Endothelial cell (in vitro differentiated cells): ENCODE measurements at regions not wholly inside any gene's neighbourhood (a gene's known extent, or its start where the extent isn't known, plus 50 kb on each side); places are given as distances from the start of the nearest gene placed in this dataset.

Source experiments
- DNase-seq: peaks from one replicate; pipeline ENCODE4 v3.0.0; 2021; ENCODE audit warnings: low spot score
- H3K27ac Mint-ChIP-seq: one replicate; pipeline ENCODE4 v1.8.0; 2021; ENCODE audit warnings: mixed read lengths, inconsistent platforms; ENCODE audit not compliant: unreplicated experiment
- H3K27me3 Mint-ChIP-seq: one replicate; pipeline ENCODE4 v1.8.0; 2021; ENCODE audit warnings: mild to moderate bottlenecking, moderate library complexity, mixed read lengths, inconsistent platforms; ENCODE audit not compliant: unreplicated experiment
- H3K36me3 Mint-ChIP-seq: one replicate; pipeline ENCODE4 v1.8.0; 2021; ENCODE audit warnings: mild to moderate bottlenecking, low read depth, mixed read lengths, inconsistent platforms; ENCODE audit not compliant: unreplicated experiment
- H3K4me1 Mint-ChIP-seq: one replicate; pipeline ENCODE4 v1.8.0; 2021; ENCODE audit warnings: mild to moderate bottlenecking, mixed read lengths, inconsistent platforms; ENCODE audit not compliant: unreplicated experiment
- H3K4me3 Mint-ChIP-seq: one replicate; pipeline ENCODE4 v1.8.0; 2021; ENCODE audit warnings: mild to moderate bottlenecking, mixed read lengths, inconsistent platforms; ENCODE audit not compliant: unreplicated experiment
- H3K9me3 Mint-ChIP-seq: one replicate; pipeline ENCODE4 v1.8.0; 2021; ENCODE audit warnings: mixed read lengths, inconsistent platforms; ENCODE audit not compliant: unreplicated experiment
- TF ChIP-seq, protein P1 (sequence below): fragments of 200-600 bp; sonication (generic); IDR thresholded peaks from one replicate; pipeline ENCODE4 v1.5.0; 2021; ENCODE audit warnings: antibody characterized with exemption; ENCODE audit not compliant: unreplicated experiment

DNA sequence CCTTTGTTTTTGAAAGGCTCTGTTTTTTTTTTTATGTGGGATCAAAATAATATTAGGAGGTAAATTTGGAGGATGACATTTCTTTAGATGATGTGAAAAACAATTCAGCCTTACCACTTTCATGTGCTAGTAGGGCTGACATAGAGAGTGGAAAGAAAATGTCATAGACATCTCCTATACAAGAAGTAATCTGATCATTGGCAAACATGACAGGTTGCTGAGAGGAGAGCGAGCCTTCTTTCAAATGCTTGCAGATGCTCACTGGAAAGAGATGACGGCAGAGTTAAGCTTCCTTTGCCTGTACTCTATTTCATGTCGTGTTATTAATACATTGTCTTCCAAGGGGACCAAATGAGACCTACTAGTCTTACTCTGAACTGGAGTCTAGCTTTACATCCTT lies 160.1 kb upstream of the DAP start:
- no peak for DNase-seq
- Mint-ChIP-seq H3K4me3 (no peak overlapping the region), H3K36me3 (no peaks in the 10 kb centered on the region), H3K27ac (no peak overlapping the region), H3K4me1 (peaks cover 31% of the 10 kb centered on the region), H3K9me3 (no peaks in the 10 kb centered on the region), H3K27me3 (no peaks in the 10 kb centered on the region)
- TF ChIP-seq, protein P1, sequence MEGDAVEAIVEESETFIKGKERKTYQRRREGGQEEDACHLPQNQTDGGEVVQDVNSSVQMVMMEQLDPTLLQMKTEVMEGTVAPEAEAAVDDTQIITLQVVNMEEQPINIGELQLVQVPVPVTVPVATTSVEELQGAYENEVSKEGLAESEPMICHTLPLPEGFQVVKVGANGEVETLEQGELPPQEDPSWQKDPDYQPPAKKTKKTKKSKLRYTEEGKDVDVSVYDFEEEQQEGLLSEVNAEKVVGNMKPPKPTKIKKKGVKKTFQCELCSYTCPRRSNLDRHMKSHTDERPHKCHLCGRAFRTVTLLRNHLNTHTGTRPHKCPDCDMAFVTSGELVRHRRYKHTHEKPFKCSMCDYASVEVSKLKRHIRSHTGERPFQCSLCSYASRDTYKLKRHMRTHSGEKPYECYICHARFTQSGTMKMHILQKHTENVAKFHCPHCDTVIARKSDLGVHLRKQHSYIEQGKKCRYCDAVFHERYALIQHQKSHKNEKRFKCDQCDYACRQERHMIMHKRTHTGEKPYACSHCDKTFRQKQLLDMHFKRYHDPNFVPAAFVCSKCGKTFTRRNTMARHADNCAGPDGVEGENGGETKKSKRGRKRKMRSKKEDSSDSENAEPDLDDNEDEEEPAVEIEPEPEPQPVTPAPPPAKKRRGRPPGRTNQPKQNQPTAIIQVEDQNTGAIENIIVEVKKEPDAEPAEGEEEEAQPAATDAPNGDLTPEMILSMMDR = no peak

DNA sequence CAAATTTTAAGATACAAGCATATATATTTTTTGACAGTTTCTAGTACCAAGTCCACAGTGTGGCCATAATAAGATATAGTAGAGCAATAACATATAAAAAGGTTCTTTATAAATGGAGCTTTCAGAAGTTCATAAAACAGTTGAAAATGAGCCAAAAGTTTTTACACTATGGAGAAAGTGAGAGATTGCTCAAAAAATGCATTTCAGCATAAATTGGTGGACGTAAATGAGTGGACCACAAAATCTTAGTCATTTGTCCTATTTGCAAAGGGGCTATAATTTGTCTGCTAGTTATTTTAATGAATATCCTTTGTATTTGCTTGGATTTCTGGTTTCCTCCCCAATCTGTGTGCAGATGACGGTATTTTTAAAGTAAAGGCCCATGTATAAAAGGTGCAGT lies 159.4 kb upstream of the DAP start:
- Mint-ChIP-seq H3K9me3 (no peaks in the 10 kb centered on the region), H3K27ac (no peak overlapping the region), H3K4me3 (no peak overlapping the region), H3K4me1 (peaks cover 31% of the 10 kb centered on the region), H3K36me3 (no peaks in the 10 kb centered on the region), H3K27me3 (no peaks in the 10 kb centered on the region)
- TF ChIP-seq, protein P1 = no peak
- DNase-seq = no peak

DNA sequence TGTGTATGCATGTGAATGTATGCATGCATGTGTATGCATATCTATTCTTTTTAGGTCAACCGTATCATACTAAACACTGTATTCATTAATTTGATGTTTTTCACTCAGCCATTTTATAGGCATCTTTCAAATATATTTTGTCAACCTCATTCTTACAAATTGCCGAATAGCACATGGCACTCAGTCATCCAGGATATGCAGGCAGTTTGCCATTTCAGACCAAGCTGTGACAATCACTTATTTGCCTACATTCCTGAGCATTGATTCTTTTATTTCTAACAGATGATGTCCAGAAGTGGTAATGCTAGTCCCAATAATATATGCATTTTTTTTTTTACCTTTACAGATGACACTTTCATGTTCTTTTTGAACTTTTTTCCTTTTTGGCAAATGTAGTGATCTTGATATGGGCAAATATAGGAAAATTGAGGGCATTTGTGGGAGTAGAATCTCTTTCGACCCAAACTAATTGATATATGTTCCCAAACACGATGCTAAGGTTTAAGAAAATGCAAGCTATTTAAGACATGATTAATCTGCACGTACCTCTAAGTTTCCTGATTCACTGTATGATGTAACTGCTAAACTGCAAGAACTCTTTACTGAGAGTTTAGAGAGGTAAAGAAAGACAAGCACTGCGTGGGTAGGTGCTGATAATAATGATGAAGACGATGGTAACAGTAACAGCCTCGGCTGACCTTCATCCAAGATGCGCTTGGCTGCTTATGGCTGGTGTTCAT lies 153.9 kb upstream of the DAP start:
- no peak for DNase-seq
- Mint-ChIP-seq H3K36me3 (no peaks in the 10 kb centered on the region), H3K27me3 (no peaks in the 10 kb centered on the region), H3K9me3 (no peaks in the 10 kb centered on the region), H3K27ac (no peak overlapping the region), H3K4me1 (peaks cover 15% of the 10 kb centered on the region), H3K4me3 (no peak overlapping the region)
- TF ChIP-seq, protein P1 = no peak

DNA sequence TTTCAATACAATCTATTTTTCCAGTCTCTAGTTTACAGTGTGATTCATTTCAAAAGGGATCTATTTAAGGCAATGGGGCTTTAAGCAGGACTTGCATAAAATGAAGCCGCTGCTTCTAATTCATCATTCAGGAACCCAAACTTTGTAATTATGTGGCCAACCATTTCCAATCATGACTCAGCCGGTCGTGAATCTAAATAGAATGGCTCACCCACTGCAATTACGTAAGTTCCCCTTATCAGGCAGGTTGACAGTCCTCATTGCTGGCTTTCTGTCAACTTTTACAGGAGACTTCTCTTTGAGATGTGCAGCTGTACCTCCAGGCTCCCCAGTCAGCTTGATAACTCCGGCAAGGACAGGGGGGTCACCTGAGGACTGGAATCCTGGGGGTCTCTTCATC lies 152.8 kb upstream of the DAP start:
- Mint-ChIP-seq H3K36me3 (no peaks in the 10 kb centered on the region), H3K4me3 (no peak overlapping the region), H3K27me3 (no peaks in the 10 kb centered on the region), H3K4me1 (peaks cover 4% of the 10 kb centered on the region), H3K9me3 (no peaks in the 10 kb centered on the region), H3K27ac (no peak overlapping the region)
- no peak for DNase-seq
- TF ChIP-seq, protein P1 = no peak

DNA sequence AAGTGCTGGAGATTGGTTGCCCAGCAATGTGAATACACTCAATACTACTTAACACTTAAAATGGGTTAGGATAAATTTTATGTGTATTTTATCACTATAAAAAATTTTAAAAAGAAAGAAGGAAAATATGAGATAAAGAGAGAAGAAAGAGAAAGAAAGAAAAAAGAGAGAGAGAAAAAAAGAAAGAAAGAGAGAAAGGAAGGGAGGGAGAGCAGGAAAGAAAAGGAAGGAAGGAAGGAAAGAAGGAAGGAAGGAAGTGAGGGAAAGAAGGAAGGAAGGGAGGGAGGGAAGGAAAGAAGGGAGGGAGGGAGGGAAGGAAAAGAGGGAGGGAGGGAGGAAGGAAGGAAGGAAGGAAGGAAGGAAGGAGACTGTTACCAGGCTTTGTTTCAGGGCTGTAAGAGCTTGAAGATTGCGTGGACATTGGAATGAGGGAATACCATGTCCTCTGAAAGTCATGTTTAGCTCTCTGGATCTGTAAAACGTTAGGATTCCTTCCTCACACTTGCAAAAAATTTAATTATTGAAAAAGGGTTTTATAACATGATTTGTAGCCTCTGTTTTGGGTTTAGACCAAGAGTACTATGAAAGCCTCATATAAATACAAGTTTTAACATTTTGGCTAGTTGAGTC lies 152.3 kb upstream of the DAP start:
- no peak overlapping the region for H3K4me3 Mint-ChIP-seq
- H3K4me1 Mint-ChIP-seq = no peaks in the 10 kb centered on the region
- peak overlapping the region; percentile 3 for H3K27ac Mint-ChIP-seq
- H3K36me3 Mint-ChIP-seq = no peaks in the 10 kb centered on the region
- TF ChIP-seq, protein P1 = no peak
- no peaks in the 10 kb centered on the region for H3K9me3 Mint-ChIP-seq
- H3K27me3 Mint-ChIP-seq = no peaks in the 10 kb centered on the region
- no peak for DNase-seq
